ENCODE measurements at regions not wholly inside any gene's neighbourhood (a gene's known extent, or its start where the extent isn't known, plus 50 kb on each side); places are given as distances from the start of the nearest gene placed in this dataset.

GRCh38 chr11:21820176-21820575 lies 372.7 kb upstream of the ANO5 start:
- no peak overlapping the region for H3K4me3 ChIP-seq (ENCODE audit: low read depth, low read length, poor library complexity, severe bottlenecking)
- intact Hi-C loops (cut with micrococcal nuclease; ENCODE audit: unreplicated experiment): no loop called here
- no peak overlapping the region for H3K27ac ChIP-seq (ENCODE audit: low read depth, low read length, poor library complexity, severe bottlenecking)
- no peaks in the 10 kb centered on the region for H3K9me2 ChIP-seq (ENCODE audit: insufficient read depth, low read length)
- no TSS peak for BruUV-seq (replicated peaks)
- no peaks in the 10 kb centered on the region for H3K79me2 ChIP-seq (ENCODE audit: insufficient read depth, low read depth, low read length)
- no peaks in the 10 kb centered on the region for H3K9me3 ChIP-seq (ENCODE audit: low read length)
- no peak for TF ChIP-seq EZH2phosphoT487 (IDR thresholded peaks at IDR 0.05; ENCODE audit: borderline replicate concordance, low read depth, low read length)
- no peak for TF ChIP-seq CTCF (conservative IDR thresholded peaks at IDR 0.05; ENCODE audit: low read length)
- ChIA-PET CTCF (ENCODE audit: unreplicated experiment) (no interaction called here), POLR2A (interaction anchor here (0.5 kb wide), 1 partner anchor 180 kb away, joined by 3 read pairs; no protein-coding TSS in a partner anchor)
- H3K4me2 ChIP-seq (ENCODE audit: low read length): no peak overlapping the region
- H3K4me1 ChIP-seq (ENCODE audit: insufficient read depth, low read length, poor library complexity, severe bottlenecking): no peaks in the 10 kb centered on the region
- no peak for DNase-seq (ENCODE audit: low spot score)
- H3K36me3 ChIP-seq (ENCODE audit: insufficient read depth, low read length): no peaks in the 10 kb centered on the region
- H4K20me1 ChIP-seq (ENCODE audit: insufficient read depth, low read length): no peaks in the 10 kb centered on the region
- no peak overlapping the region for H2AFZ ChIP-seq (ENCODE audit: low read length)

- no peaks in the 10 kb centered on the region for H3K36me3 ChIP-seq (ENCODE audit: insufficient read depth, low read length)
- H3K4me3 ChIP-seq (ENCODE audit: low read depth, low read length, poor library complexity, severe bottlenecking): no peak overlapping the region
- no peaks in the 10 kb centered on the region for H3K9me2 ChIP-seq (ENCODE audit: insufficient read depth, low read length)
- no peak overlapping the region for H2AFZ ChIP-seq (ENCODE audit: low read length)
- no peaks in the 10 kb centered on the region for H3K79me2 ChIP-seq (ENCODE audit: insufficient read depth, low read depth, low read length)
- no TSS peak for BruUV-seq (replicated peaks)
- intact Hi-C loops (cut with micrococcal nuclease; ENCODE audit: unreplicated experiment): no loop called here
- H3K27ac ChIP-seq (ENCODE audit: low read depth, low read length, poor library complexity, severe bottlenecking): no peak overlapping the region
- DNase-seq (ENCODE audit: low spot score): no peak
- POLR2A ChIA-PET: interaction anchor here (1.2 kb wide), 1 partner anchor 174 kb away, joined by 4 read pairs; no protein-coding TSS in a partner anchor
- no peaks in the 10 kb centered on the region for H3K9me3 ChIP-seq (ENCODE audit: low read length)
- TF ChIP-seq CTCF (conservative IDR thresholded peaks at IDR 0.05; ENCODE audit: low read length): no peak
- TF ChIP-seq EZH2phosphoT487 (IDR thresholded peaks at IDR 0.05; ENCODE audit: borderline replicate concordance, low read depth, low read length): no peak
- CTCF ChIA-PET (ENCODE audit: unreplicated experiment): no interaction called here
- no peaks in the 10 kb centered on the region for H4K20me1 ChIP-seq (ENCODE audit: insufficient read depth, low read length)
- no peaks in the 10 kb centered on the region for H3K4me1 ChIP-seq (ENCODE audit: insufficient read depth, low read length, poor library complexity, severe bottlenecking)
- H3K4me2 ChIP-seq (ENCODE audit: low read length): no peak overlapping the region
Measured at GRCh38 chr11:21825127-21825526, 367.8 kb upstream of the ANO5 start.

GRCh38 chr11:21838427-21838826 lies 354.5 kb upstream of the ANO5 start:
- Histone ChIP-seq H4K20me1 (ENCODE audit: insufficient read depth, low read length) (no peaks in the 10 kb centered on the region), H3K9me2 (ENCODE audit: insufficient read depth, low read length) (no peaks in the 10 kb centered on the region), H3K9me3 (ENCODE audit: low read length) (no peaks in the 10 kb centered on the region), H2AFZ (ENCODE audit: low read length) (no peak overlapping the region), H3K79me2 (ENCODE audit: insufficient read depth, low read depth, low read length) (no peaks in the 10 kb centered on the region), H3K27ac (ENCODE audit: low read depth, low read length, poor library complexity, severe bottlenecking) (no peak overlapping the region), H3K4me2 (ENCODE audit: low read length) (no peak overlapping the region), H3K36me3 (ENCODE audit: insufficient read depth, low read length) (no peaks in the 10 kb centered on the region), H3K4me1 (ENCODE audit: insufficient read depth, low read length, poor library complexity, severe bottlenecking) (no peaks in the 10 kb centered on the region), H3K4me3 (ENCODE audit: low read depth, low read length, poor library complexity, severe bottlenecking) (no peak overlapping the region)
- CTCF ChIA-PET (ENCODE audit: unreplicated experiment): no interaction called here
- no TSS peak for BruUV-seq (replicated peaks)
- DNase-seq (ENCODE audit: low spot score): no peak
- TF ChIP-seq CTCF (conservative IDR thresholded peaks at IDR 0.05; ENCODE audit: low read length) (no peak), EZH2phosphoT487 (IDR thresholded peaks at IDR 0.05; ENCODE audit: borderline replicate concordance, low read depth, low read length) (no peak)
- intact Hi-C loops (cut with micrococcal nuclease; ENCODE audit: unreplicated experiment): no loop called here
- POLR2A ChIA-PET: no interaction called here
